ENCODE measurements at regions not wholly inside any gene's neighbourhood (a gene's known extent, or its start where the extent isn't known, plus 50 kb on each side); places are given as distances from the start of the nearest gene placed in this dataset.

DNA sequence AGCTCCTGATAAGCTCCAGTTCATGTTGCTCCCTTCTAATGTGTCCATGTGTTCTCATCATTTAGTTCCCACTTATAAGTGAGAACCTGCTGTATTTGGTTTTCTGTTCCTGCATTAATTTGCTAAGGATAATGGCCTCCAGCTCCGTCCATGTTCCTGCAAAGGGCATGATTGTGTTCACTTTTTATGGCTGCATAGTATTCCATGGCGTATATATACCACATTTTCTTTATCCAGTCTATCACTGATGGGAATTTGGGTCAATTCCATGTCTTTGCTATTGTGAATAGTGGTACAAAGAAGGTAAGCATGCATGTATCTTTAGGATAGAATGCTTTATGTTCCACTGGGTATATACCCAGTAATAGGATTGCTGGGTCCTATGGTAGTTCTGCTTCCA lies 197.2 kb upstream of the ITM2A start:
- no peak for TF ChIP-seq CTCF (IDR thresholded peaks at IDR 0.05; ENCODE audit: extremely low read depth, missing control alignments)
- no peak for DNase-seq (ENCODE audit: low spot score)

GRCh38 chrX:79559290-79559689 lies 192.2 kb upstream of the ITM2A start:
- no peak for TF ChIP-seq CTCF (IDR thresholded peaks at IDR 0.05; ENCODE audit: extremely low read depth, missing control alignments)
- DNase-seq (ENCODE audit: low spot score): no peak

DNA sequence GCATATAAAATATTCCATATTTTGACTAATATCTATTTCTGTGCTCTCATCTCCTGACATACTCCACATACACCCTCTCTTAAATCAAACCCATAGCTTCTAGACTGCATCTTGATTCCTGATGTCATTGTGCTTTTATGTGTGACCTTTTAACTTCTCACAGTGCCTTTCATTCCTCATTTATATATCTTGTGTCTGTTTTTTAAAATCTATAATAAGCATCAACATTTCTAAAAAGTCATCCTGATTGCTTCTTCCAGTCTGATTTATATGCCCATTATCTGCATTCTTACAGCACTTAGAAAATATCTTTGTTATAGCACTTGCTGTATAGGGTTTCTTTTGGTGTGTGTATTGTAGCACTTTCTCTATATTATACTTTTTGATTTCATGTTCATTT lies 190.1 kb upstream of the ITM2A start:
- TF ChIP-seq CTCF (IDR thresholded peaks at IDR 0.05; ENCODE audit: extremely low read depth, missing control alignments): no peak
- no peak for DNase-seq (ENCODE audit: low spot score)

GRCh38 chrX:79556800-79557199 lies 189.7 kb upstream of the ITM2A start:
- DNase-seq (ENCODE audit: low spot score): no peak
- TF ChIP-seq CTCF (IDR thresholded peaks at IDR 0.05; ENCODE audit: extremely low read depth, missing control alignments): no peak

- TF ChIP-seq CTCF (IDR thresholded peaks at IDR 0.05; ENCODE audit: extremely low read depth, missing control alignments): no peak
- no peak for DNase-seq (ENCODE audit: low spot score)
These were observed 163.4 kb upstream of the ITM2A start for GRCh38 chrX:79530310-79531108.

GRCh38 chrX:79524642-79525041 lies 157.5 kb upstream of the ITM2A start:
- TF ChIP-seq CTCF (IDR thresholded peaks at IDR 0.05; ENCODE audit: extremely low read depth, missing control alignments): peak; percentile 17
- DNase-seq (ENCODE audit: low spot score): peak; percentile 4

DNA sequence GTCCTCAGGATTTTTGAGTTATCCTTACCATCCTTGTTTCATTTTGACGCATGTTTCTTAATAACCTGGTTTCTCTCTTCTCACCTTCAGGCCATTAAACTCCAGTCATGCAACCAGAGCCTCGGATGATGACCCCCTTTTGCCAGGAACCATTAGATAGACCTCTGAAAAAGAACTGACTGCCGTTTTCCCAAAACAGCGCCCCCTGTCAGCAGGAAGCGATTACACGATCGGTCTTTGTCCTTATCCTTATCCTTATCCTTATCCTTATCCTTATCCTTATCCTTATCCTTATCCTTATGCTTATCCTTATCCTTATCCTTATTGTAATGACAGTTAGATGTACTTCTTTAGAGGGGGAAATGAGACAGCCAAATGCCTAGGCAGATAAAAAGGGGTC lies 148.4 kb upstream of the ITM2A start:
- TF ChIP-seq CTCF (IDR thresholded peaks at IDR 0.05; ENCODE audit: extremely low read depth, missing control alignments): no peak
- no peak for DNase-seq (ENCODE audit: low spot score)

All from GM20000 (cell line).